Liver (tissue), 8 donors: ENCODE measurements at regions not wholly inside any gene's neighbourhood (a gene's known extent, or its start where the extent isn't known, plus 50 kb on each side); places are given as distances from the start of the nearest gene placed in this dataset.

Experiments used
- DNase-seq: peaks from one replicate; pipeline ENCODE4 v3.0.0-alpha.2; 2017; ENCODE audit warnings: low spot score
- H3K27ac ChIP-seq, 2 donors: one replicate each; pipeline ENCODE4 v1.7.0; 2013; ENCODE audit warnings: inconsistent platforms in 2 of 2, low read length in 2 of 2, control low read depth in 1 of 2, low read depth in 1 of 2, mild to moderate bottlenecking in 1 of 2
- H3K27me3 ChIP-seq, 4 donors: one replicate each; pipeline versions ENCODE4 v1.6.1 to v1.7.0; 2013; ENCODE audit warnings: low read length in 3 of 4, inconsistent platforms in 1 of 4, mild to moderate bottlenecking in 1 of 4, moderate library complexity in 1 of 4; ENCODE audit not compliant: control insufficient read depth in 4 of 4, insufficient read depth in 4 of 4
- H3K36me3 ChIP-seq, 4 donors: one replicate each; pipeline versions ENCODE4 v1.6.1 to v1.7.0; 2013; ENCODE audit warnings: low read length in 3 of 4, mild to moderate bottlenecking in 3 of 4, low read depth in 1 of 4, moderate library complexity in 1 of 4; ENCODE audit not compliant: control insufficient read depth in 4 of 4, insufficient read depth in 3 of 4
- H3K4me1 ChIP-seq, 4 donors: one replicate each; pipeline versions ENCODE4 v1.6.1 to v1.7.0; 2013; ENCODE audit warnings: low read length in 3 of 4, mild to moderate bottlenecking in 3 of 4, moderate library complexity in 1 of 4; ENCODE audit not compliant: control insufficient read depth in 4 of 4, insufficient read depth in 4 of 4
- H3K4me3 ChIP-seq, 3 donors: one replicate each; pipeline versions ENCODE4 v1.6.1 to v1.7.0; 2013; ENCODE audit warnings: low read length in 3 of 3, control low read depth in 1 of 3, low read depth in 1 of 3, mild to moderate bottlenecking in 1 of 3
- H3K9ac ChIP-seq, 2 donors: one replicate each; pipeline ENCODE4 v1.7.0; 2013; ENCODE audit warnings: low read length in 2 of 2, mild to moderate bottlenecking in 2 of 2, moderate library complexity in 2 of 2, control low read depth in 1 of 2, low read depth in 1 of 2
- H3K9me3 ChIP-seq, 4 donors: one replicate each; pipeline versions ENCODE4 v1.6.1 to v1.7.0; 2013; ENCODE audit warnings: low read length in 3 of 4; ENCODE audit not compliant: control insufficient read depth in 4 of 4
- EGR1 ChIP-seq, 2 donors: IDR thresholded peaks; 2 replicates each; pipeline ENCODE4 v1.6.1; 2016 to 2018; ENCODE audit warnings: antibody characterized with exemption in 2 of 2, low read depth in 2 of 2
- FOXA1 ChIP-seq: IDR thresholded peaks from 2 replicates; pipeline ENCODE4 v1.6.1; 2016; ENCODE audit warnings: antibody characterized with exemption
- FOXA2 ChIP-seq: IDR thresholded peaks from 2 replicates; pipeline ENCODE4 v1.6.1; 2016; ENCODE audit warnings: antibody characterized with exemption
- GABPA ChIP-seq, 2 donors: IDR thresholded peaks in 1 of 2; conservative IDR thresholded peaks in 1 of 2; 2 replicates each; pipeline ENCODE4 v1.6.1; 2016; ENCODE audit warnings: antibody characterized with exemption in 2 of 2, mild to moderate bottlenecking in 1 of 2, moderate library complexity in 1 of 2
- HNF4A ChIP-seq, 2 donors: conservative IDR thresholded peaks; 2 replicates each; pipeline ENCODE4 v1.6.1; 2016; ENCODE audit warnings: antibody characterized with exemption in 2 of 2, mild to moderate bottlenecking in 2 of 2
- HNF4G ChIP-seq: IDR thresholded peaks from 2 replicates; pipeline ENCODE4 v1.6.1; 2016; ENCODE audit warnings: antibody characterized with exemption
- JUND ChIP-seq, 2 donors: IDR thresholded peaks; 2 replicates each; pipeline ENCODE4 v1.6.1; 2016; ENCODE audit warnings: antibody characterized with exemption in 2 of 2
- MAX ChIP-seq: IDR thresholded peaks from 2 replicates; pipeline ENCODE4 v1.6.1; 2016; ENCODE audit warnings: antibody characterized with exemption
- NR2F2 ChIP-seq: IDR thresholded peaks from 2 replicates; pipeline ENCODE4 v1.6.1; 2016; ENCODE audit warnings: antibody characterized with exemption
- RAD21 ChIP-seq, 2 donors: IDR thresholded peaks; 2 replicates each; pipeline ENCODE4 v1.6.1; 2016; ENCODE audit warnings: antibody characterized with exemption in 2 of 2, mild to moderate bottlenecking in 2 of 2
- TAF1 ChIP-seq: conservative IDR thresholded peaks from 2 replicates; pipeline ENCODE4 v1.6.1; 2016; ENCODE audit warnings: antibody characterized with exemption, mild to moderate bottlenecking
- YY1 ChIP-seq: IDR thresholded peaks from 2 replicates; pipeline ENCODE4 v1.6.1; 2016; ENCODE audit warnings: antibody characterized with exemption, mild to moderate bottlenecking
- WGBS: extraction: QIAGEN DNeasy Blood & Tissue Kit; methylation state at CpG from one replicate; pipeline ENCODE4 v1.1.7; 2013; 5-methylcytosine and 5-hydroxymethylcytosine counted together
- TF ChIP-seq, protein P1 (sequence below): IDR thresholded peaks from 2 replicates; pipeline ENCODE4 v1.6.1; 2016; ENCODE audit warnings: antibody characterized with exemption, mild to moderate bottlenecking
- TF ChIP-seq, protein P2 (sequence below): IDR thresholded peaks from 2 replicates; pipeline ENCODE4 v1.6.1; 2016; ENCODE audit warnings: antibody characterized with exemption
- TF ChIP-seq, protein P3 (sequence below): IDR thresholded peaks from 2 replicates; pipeline ENCODE4 v1.6.1; 2016; ENCODE audit warnings: antibody characterized with exemption
- TF ChIP-seq, protein P4 (sequence below): fragments of 150-350 bp; IDR thresholded peaks from 2 replicates; pipeline ENCODE4 v1.5.1; 2017; ENCODE audit warnings: improper control_type of control experiment, low read depth, low read length; ENCODE audit not compliant: missing input control
- donor health status: healthy.
- donor health status: healthy.
- donor health status: healthy.
- donor health status: healthy.
- donor health status: healthy.

GRCh38 chr1:101507547-101507971 lies 270.7 kb downstream of the S1PR1 start:
- no peak overlapping the region for H3K27ac ChIP-seq
- no peaks in the 10 kb centered on the region for H3K27me3 ChIP-seq
- 83% methylated on average over 1 of the region's 1 CpG for WGBS
- TF ChIP-seq TAF1 (no peak), HNF4A (conservative IDR thresholded peaks at IDR 0.05) (no peak), FOXA1 (no peak), YY1 (no peak), MAX (no peak), JUND (IDR thresholded peaks at IDR 0.05) (no peak), GABPA (IDR thresholded peaks at IDR 0.05 in 1 of 2, conservative IDR thresholded peaks at IDR 0.05 in 1 of 2) (no peak)
- TF ChIP-seq, protein P1, sequence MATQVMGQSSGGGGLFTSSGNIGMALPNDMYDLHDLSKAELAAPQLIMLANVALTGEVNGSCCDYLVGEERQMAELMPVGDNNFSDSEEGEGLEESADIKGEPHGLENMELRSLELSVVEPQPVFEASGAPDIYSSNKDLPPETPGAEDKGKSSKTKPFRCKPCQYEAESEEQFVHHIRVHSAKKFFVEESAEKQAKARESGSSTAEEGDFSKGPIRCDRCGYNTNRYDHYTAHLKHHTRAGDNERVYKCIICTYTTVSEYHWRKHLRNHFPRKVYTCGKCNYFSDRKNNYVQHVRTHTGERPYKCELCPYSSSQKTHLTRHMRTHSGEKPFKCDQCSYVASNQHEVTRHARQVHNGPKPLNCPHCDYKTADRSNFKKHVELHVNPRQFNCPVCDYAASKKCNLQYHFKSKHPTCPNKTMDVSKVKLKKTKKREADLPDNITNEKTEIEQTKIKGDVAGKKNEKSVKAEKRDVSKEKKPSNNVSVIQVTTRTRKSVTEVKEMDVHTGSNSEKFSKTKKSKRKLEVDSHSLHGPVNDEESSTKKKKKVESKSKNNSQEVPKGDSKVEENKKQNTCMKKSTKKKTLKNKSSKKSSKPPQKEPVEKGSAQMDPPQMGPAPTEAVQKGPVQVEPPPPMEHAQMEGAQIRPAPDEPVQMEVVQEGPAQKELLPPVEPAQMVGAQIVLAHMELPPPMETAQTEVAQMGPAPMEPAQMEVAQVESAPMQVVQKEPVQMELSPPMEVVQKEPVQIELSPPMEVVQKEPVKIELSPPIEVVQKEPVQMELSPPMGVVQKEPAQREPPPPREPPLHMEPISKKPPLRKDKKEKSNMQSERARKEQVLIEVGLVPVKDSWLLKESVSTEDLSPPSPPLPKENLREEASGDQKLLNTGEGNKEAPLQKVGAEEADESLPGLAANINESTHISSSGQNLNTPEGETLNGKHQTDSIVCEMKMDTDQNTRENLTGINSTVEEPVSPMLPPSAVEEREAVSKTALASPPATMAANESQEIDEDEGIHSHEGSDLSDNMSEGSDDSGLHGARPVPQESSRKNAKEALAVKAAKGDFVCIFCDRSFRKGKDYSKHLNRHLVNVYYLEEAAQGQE, result no peak
- TF ChIP-seq, protein P2, sequence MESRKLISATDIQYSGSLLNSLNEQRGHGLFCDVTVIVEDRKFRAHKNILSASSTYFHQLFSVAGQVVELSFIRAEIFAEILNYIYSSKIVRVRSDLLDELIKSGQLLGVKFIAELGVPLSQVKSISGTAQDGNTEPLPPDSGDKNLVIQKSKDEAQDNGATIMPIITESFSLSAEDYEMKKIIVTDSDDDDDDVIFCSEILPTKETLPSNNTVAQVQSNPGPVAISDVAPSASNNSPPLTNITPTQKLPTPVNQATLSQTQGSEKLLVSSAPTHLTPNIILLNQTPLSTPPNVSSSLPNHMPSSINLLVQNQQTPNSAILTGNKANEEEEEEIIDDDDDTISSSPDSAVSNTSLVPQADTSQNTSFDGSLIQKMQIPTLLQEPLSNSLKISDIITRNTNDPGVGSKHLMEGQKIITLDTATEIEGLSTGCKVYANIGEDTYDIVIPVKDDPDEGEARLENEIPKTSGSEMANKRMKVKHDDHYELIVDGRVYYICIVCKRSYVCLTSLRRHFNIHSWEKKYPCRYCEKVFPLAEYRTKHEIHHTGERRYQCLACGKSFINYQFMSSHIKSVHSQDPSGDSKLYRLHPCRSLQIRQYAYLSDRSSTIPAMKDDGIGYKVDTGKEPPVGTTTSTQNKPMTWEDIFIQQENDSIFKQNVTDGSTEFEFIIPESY, result no peak
- TF ChIP-seq, protein P3, sequence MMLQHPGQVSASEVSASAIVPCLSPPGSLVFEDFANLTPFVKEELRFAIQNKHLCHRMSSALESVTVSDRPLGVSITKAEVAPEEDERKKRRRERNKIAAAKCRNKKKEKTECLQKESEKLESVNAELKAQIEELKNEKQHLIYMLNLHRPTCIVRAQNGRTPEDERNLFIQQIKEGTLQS, result no peak
- no peak overlapping the region for H3K4me3 ChIP-seq
- H3K9me3 ChIP-seq, result no peaks in the 10 kb centered on the region
- H3K36me3 ChIP-seq, result no peaks in the 10 kb centered on the region
- no peaks in the 10 kb centered on the region for H3K4me1 ChIP-seq
- no peak for DNase-seq
- no peak overlapping the region for H3K9ac ChIP-seq

- Histone ChIP-seq H3K9me3 (no peaks in the 10 kb centered on the region), H3K9ac (no peak overlapping the region), H3K27me3 (no peaks in the 10 kb centered on the region), H3K4me3 (no peak overlapping the region), H3K36me3 (no peaks in the 10 kb centered on the region), H3K4me1 (no peaks in the 10 kb centered on the region), H3K27ac (no peak overlapping the region)
- 81% methylated on average over 2 of the region's 2 CpGs for WGBS
- DNase-seq, result no peak
- TF ChIP-seq HNF4G (no peak), JUND (IDR thresholded peaks at IDR 0.05) (no peak), RAD21 (IDR thresholded peaks at IDR 0.05) (no peak)
- TF ChIP-seq, protein P3, result no peak
Observed at GRCh38 chr1:101508913-101509312, 272.1 kb downstream of the S1PR1 start.

DNA sequence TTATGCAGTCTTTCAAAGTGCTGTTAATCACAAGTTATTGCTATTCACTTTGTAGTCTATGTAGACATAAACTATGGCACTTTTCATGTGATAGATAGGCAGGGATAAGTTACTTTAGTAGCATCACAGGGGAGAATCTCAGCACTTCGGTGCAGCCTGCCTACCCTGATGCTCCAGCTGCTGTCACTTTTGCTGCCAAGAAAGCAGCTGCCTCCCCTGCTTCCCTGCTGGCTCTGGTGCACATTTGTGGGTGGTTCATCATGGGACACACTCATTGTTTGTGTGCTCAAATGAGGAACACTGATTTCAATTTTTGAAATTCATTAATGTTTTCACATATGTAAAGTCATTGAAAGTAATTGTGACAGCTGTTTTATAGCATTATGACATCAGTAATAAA lies 272.6 kb downstream of the S1PR1 start:
- Histone ChIP-seq H3K9ac (no peak overlapping the region), H3K4me1 (no peaks in the 10 kb centered on the region), H3K36me3 (no peaks in the 10 kb centered on the region), H3K27me3 (no peaks in the 10 kb centered on the region), H3K27ac (no peak overlapping the region), H3K9me3 (no peaks in the 10 kb centered on the region), H3K4me3 (no peak overlapping the region)
- DNase-seq, result no peak
- WGBS, result 66% methylated on average over 1 of the region's 1 CpG
- TF ChIP-seq MAX (no peak), FOXA2 (no peak), NR2F2 (no peak), JUND (IDR thresholded peaks at IDR 0.05) (no peak), HNF4A (conservative IDR thresholded peaks at IDR 0.05) (no peak), EGR1 (IDR thresholded peaks at IDR 0.05; ENCODE audit: low read depth in 2 of 2) (no peak), GABPA (IDR thresholded peaks at IDR 0.05 in 1 of 2, conservative IDR thresholded peaks at IDR 0.05 in 1 of 2) (no peak)
- TF ChIP-seq, protein P4, sequence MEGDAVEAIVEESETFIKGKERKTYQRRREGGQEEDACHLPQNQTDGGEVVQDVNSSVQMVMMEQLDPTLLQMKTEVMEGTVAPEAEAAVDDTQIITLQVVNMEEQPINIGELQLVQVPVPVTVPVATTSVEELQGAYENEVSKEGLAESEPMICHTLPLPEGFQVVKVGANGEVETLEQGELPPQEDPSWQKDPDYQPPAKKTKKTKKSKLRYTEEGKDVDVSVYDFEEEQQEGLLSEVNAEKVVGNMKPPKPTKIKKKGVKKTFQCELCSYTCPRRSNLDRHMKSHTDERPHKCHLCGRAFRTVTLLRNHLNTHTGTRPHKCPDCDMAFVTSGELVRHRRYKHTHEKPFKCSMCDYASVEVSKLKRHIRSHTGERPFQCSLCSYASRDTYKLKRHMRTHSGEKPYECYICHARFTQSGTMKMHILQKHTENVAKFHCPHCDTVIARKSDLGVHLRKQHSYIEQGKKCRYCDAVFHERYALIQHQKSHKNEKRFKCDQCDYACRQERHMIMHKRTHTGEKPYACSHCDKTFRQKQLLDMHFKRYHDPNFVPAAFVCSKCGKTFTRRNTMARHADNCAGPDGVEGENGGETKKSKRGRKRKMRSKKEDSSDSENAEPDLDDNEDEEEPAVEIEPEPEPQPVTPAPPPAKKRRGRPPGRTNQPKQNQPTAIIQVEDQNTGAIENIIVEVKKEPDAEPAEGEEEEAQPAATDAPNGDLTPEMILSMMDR, result no peak
- TF ChIP-seq, protein P1, result no peak
